Breast epithelium (tissue), 3 donors: ENCODE measurements at regions not wholly inside any gene's neighbourhood (a gene's known extent, or its start where the extent isn't known, plus 50 kb on each side); places are given as distances from the start of the nearest gene placed in this dataset.

Experiments used
- CTCF ChIP-seq, 3 donors: fragments of 450-650 bp; IDR thresholded peaks; one replicate each; pipeline ENCODE4 v1.5.1; 2016 to 2017; ENCODE audit warnings: antibody characterized with exemption in 3 of 3, mild to moderate bottlenecking in 3 of 3, moderate library complexity in 3 of 3
- POLR2A ChIP-seq: fragments of 450-650 bp; IDR thresholded peaks from one replicate; pipeline ENCODE4 v1.6.1; 2016; ENCODE audit warnings: antibody characterized with exemption, mild to moderate bottlenecking, moderate library complexity
- POLR2AphosphoS5 ChIP-seq, 3 donors: sonication (generic); formaldehyde crosslinking; IDR thresholded peaks; one replicate each; pipeline ENCODE4 v1.6.1; 2017; ENCODE audit warnings: antibody characterized with exemption in 3 of 3

DNA sequence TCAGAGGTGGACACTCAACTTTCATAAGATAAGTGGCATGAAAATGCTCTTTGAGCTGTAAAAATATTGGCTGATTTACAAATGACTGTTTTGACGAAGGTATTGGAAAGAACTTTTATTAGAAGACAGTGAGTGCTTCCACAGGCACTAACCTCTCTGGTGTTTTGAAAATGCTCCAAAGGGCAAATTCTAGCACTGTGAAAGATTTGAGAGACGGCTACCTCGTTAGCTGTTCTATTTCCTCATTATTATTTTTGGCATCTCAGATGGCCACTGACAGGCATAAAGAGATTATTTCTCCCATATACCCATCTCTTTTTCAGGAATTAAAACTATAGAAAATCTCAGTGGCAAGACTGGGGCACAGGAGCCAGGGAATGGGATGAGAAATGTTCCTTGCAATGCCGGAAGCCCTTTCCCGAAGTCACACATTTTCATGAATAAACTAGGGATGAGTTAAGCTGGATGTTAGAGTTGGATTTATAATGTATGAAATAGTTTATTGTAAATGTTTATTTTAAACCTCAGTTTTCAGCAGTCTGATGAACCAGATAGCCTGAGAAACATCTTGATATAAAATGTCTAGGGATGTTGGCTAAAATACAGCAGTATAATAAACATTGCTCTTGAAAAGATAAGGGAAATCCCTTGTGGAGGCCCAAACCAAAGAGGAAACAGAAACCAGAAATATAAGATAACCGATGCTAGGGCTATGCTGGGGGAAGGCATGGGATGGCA lies 175.7 kb downstream of the ASB1 start:
- TF ChIP-seq POLR2A (no peak), CTCF (IDR thresholded peaks at IDR 0.05) (no peak), POLR2AphosphoS5 (IDR thresholded peaks at IDR 0.05) (no peak)
